GM23248 (cell line): ENCODE measurements at regions not wholly inside any gene's neighbourhood (a gene's known extent, or its start where the extent isn't known, plus 50 kb on each side); places are given as distances from the start of the nearest gene placed in this dataset.

Experiments
- DNase-seq: peaks from one replicate; pipeline ENCODE4 v3.0.0-alpha.2; 2015
- H2AFZ ChIP-seq: fragments of 200-600 bp; sonication (generic); 2 replicates; pipeline ENCODE4 v1.6.1; 2016; ENCODE audit warnings: antibody characterized with exemption
- H3F3A ChIP-seq: fragments of 200-600 bp; sonication (generic); 2 replicates; pipeline ENCODE4 v1.6.1; 2016; ENCODE audit warnings: mild to moderate bottlenecking, antibody characterized with exemption, mixed run types; ENCODE audit not compliant: insufficient read depth
- H3K27ac ChIP-seq: fragments of 200-600 bp; sonication (generic); 2 replicates; pipeline ENCODE4 v1.5.1; 2016; ENCODE audit warnings: mild to moderate bottlenecking
- H3K27me3 ChIP-seq: fragments of 200-600 bp; sonication (generic); replicated peaks from 2 replicates; pipeline ENCODE4 v1.6.1; 2016; ENCODE audit warnings: mild to moderate bottlenecking; ENCODE audit not compliant: insufficient read depth
- H3K36me3 ChIP-seq: fragments of 200-600 bp; sonication (generic); 2 replicates; pipeline ENCODE4 v1.6.1; 2016; ENCODE audit warnings: low read depth, mild to moderate bottlenecking
- H3K4me1 ChIP-seq: fragments of 200-600 bp; sonication (generic); 2 replicates; pipeline ENCODE4 v1.6.1; 2016; ENCODE audit warnings: mild to moderate bottlenecking; ENCODE audit not compliant: insufficient read depth
- H3K4me2 ChIP-seq: fragments of 200-600 bp; sonication (generic); one replicate; pipeline ENCODE4 v1.6.1; 2016; ENCODE audit warnings: mild to moderate bottlenecking; ENCODE audit not compliant: unreplicated experiment
- H3K4me3 ChIP-seq: fragments of 200-600 bp; sonication (generic); 2 replicates; pipeline ENCODE4 v1.5.1; 2016; ENCODE audit warnings: mild to moderate bottlenecking
- H3K79me2 ChIP-seq: fragments of 200-600 bp; sonication (generic); 2 replicates; pipeline ENCODE4 v1.6.1; 2016; ENCODE audit warnings: mild to moderate bottlenecking; ENCODE audit not compliant: insufficient read depth
- H3K9ac ChIP-seq: fragments of 200-600 bp; sonication (generic); 2 replicates; pipeline ENCODE4 v1.6.1; 2016; ENCODE audit warnings: mild to moderate bottlenecking
- H3K9me2 ChIP-seq: fragments of 200-600 bp; sonication (generic); 2 replicates; pipeline ENCODE4 v1.6.1; 2016; ENCODE audit warnings: mixed run types, mild to moderate bottlenecking, moderate library complexity; ENCODE audit not compliant: insufficient read depth
- H3K9me3 ChIP-seq: fragments of 200-600 bp; sonication (generic); one replicate; pipeline ENCODE4 v1.6.1; 2017; ENCODE audit warnings: low read depth
- H4K20me1 ChIP-seq: fragments of 200-600 bp; sonication (generic); 2 replicates; pipeline ENCODE4 v1.6.0; 2016; ENCODE audit not compliant: insufficient read depth
- EZH2 ChIP-seq: fragments of 200-600 bp; sonication (generic); IDR thresholded peaks from 2 replicates; pipeline ENCODE4 v1.6.1; 2018; ENCODE audit warnings: antibody characterized with exemption, mild to moderate bottlenecking; ENCODE audit not compliant: insufficient read depth, poor library complexity, severe bottlenecking
- EZH2phosphoT487 ChIP-seq: fragments of 200-600 bp; sonication (generic); IDR thresholded peaks from 2 replicates; pipeline ENCODE4 v1.6.1; 2018; ENCODE audit warnings: antibody characterized with exemption, moderate library complexity, mild to moderate bottlenecking, low read depth; ENCODE audit not compliant: insufficient read depth
- WGBS, 2 experiments: methylation state at CpG; one replicate each; pipeline ENCODE4 v1.1.6; 2015 to 2017; ENCODE audit warnings: low lambda C conversion rate in 2 of 2, low coverage in 1 of 2; ENCODE audit errors: missing lambda C conversion rate in 2 of 2; 5-methylcytosine and 5-hydroxymethylcytosine counted together
- in situ Hi-C: fragments of 300-500 bp; cut with MboI; formaldehyde crosslinking; loops from 2 replicates; pipeline ENCODE4 v1.15.0; 2020

DNA sequence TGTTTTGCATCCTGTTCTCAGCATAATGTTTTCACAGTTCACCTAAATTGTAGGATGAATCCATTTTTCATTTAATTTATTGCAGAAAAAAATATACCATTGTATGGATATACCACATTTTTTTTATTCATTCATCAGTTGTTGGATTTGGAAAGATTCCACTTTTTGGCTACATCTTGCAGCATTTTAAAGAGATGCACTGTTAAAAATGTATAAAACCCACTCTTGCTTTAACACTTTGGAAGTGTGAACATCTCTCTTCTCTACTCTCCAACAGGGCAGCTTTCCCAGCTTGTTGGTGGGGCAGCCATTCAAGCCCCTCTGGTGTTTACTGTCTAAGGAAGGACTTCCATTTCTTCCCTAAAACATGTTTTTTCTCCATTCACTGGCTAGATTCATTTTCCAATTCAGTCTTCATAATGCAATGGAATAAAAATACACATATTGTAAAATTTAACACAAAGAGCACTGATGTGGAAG is 104.4 kb upstream of the CBLN2 start:
- H3K4me1 ChIP-seq: no peaks in the 10 kb centered on the region
- no peaks in the 10 kb centered on the region for H3K9me2 ChIP-seq
- no peaks in the 10 kb centered on the region for H4K20me1 ChIP-seq
- no peak for DNase-seq
- H3K27me3 ChIP-seq: no peaks in the 10 kb centered on the region
- no peak overlapping the region for H3K27ac ChIP-seq
- H3K36me3 ChIP-seq: no peaks in the 10 kb centered on the region
- H3K4me3 ChIP-seq: no peak overlapping the region
- H3K9ac ChIP-seq: no peak overlapping the region
- no peaks in the 10 kb centered on the region for H3K79me2 ChIP-seq
- H3K9me3 ChIP-seq: no peaks in the 10 kb centered on the region
- TF ChIP-seq EZH2phosphoT487 (no peak), EZH2 (no peak)
- in situ Hi-C loops: no loop called here
- no peak overlapping the region for H3K4me2 ChIP-seq
- no peaks in the 10 kb centered on the region for H3F3A ChIP-seq
- no peak overlapping the region for H2AFZ ChIP-seq

DNA sequence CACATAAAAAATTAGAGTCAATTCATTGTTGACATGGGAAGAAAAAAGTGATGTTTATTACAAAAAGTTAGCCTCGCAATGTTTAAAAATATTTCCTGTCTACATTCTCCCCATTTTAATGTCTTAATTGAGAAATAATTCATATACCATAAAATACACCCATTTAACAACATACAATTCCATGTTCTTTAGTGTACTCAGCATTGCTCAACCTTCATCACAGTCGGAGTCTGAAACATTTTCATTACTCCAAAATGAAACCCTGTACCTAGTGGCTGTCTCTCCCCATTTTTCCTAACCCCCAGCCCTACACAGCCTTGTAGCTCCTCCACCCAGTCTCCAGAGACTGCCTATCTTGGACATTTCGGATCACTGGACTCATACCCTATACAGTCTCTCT is 103.9 kb upstream of the CBLN2 start:
- no peak overlapping the region for H3K9ac ChIP-seq
- H2AFZ ChIP-seq: no peak overlapping the region
- H3K9me3 ChIP-seq: no peaks in the 10 kb centered on the region
- H3K4me3 ChIP-seq: no peak overlapping the region
- no peaks in the 10 kb centered on the region for H4K20me1 ChIP-seq
- no peaks in the 10 kb centered on the region for H3K27me3 ChIP-seq
- H3K27ac ChIP-seq: no peak overlapping the region
- DNase-seq: no peak
- H3K4me1 ChIP-seq: no peaks in the 10 kb centered on the region
- no peak overlapping the region for H3K4me2 ChIP-seq
- TF ChIP-seq EZH2 (no peak), EZH2phosphoT487 (no peak)
- H3F3A ChIP-seq: no peaks in the 10 kb centered on the region
- H3K36me3 ChIP-seq: no peaks in the 10 kb centered on the region
- in situ Hi-C loops: no loop called here
- H3K79me2 ChIP-seq: no peaks in the 10 kb centered on the region
- no peaks in the 10 kb centered on the region for H3K9me2 ChIP-seq
- 25 to 27% methylated on average over 3 of the region's 3 CpGs for WGBS, 2 experiments

DNA sequence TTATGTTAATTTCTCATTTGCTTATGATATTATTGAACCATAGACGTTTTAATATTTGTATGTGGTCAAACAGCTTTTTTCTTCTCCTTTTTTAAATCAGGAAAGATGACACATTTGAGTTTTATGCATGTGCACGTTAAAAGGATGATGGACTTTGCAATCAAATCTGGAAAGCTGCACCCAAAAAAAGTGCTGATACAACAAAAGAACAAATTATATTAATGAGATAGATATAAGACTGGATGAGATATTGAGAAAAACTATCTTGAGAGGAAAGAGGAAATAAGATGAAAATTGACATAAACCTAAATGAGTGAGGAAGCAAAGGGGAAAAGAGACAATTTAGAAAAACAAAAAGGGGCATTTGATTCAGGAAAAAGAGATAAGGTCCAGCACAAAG is 96.4 kb upstream of the CBLN2 start:
- in situ Hi-C loops: no loop called here
- Histone ChIP-seq H3K9me2 (no peaks in the 10 kb centered on the region), H2AFZ (no peak overlapping the region), H3K4me2 (no peak overlapping the region), H3K27ac (no peak overlapping the region), H3K4me3 (no peak overlapping the region), H3K9ac (no peak overlapping the region), H3K27me3 (no peaks in the 10 kb centered on the region), H3K79me2 (no peaks in the 10 kb centered on the region), H3F3A (no peaks in the 10 kb centered on the region), H3K36me3 (no peaks in the 10 kb centered on the region), H4K20me1 (no peaks in the 10 kb centered on the region), H3K4me1 (no peaks in the 10 kb centered on the region), H3K9me3 (no peaks in the 10 kb centered on the region)
- no peak for DNase-seq
- WGBS, 2 experiments: 6 to 13% methylated on average over 2 of the region's 2 CpGs
- no peak for TF ChIP-seq EZH2
- no peak for TF ChIP-seq EZH2phosphoT487

DNA sequence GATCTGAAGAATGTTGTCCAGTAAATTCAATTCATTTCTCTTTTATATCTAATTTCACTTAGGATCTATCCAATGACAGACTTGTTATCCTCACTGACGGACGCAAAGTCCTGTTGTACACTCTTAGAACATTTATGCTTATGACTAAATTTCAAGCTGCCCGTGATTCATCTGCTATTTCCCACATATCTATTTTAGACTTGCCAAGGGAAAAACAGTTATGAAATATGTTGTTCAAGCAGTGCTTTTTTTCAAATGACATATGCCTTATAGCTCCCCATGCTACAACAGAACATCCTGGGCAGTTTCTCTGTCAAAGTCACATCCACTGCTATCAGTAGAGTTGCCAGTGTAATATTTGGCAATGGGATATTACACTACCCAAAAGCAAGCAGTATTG is 94.2 kb upstream of the CBLN2 start:
- TF ChIP-seq EZH2phosphoT487 (no peak), EZH2 (no peak)
- 36 to 41% methylated on average over 3 of the region's 3 CpGs for WGBS, 2 experiments
- DNase-seq: no peak
- in situ Hi-C loops: no loop called here
- H3K36me3 ChIP-seq: no peaks in the 10 kb centered on the region
- no peaks in the 10 kb centered on the region for H4K20me1 ChIP-seq
- H3K9ac ChIP-seq: no peak overlapping the region
- no peaks in the 10 kb centered on the region for H3K79me2 ChIP-seq
- H3K9me2 ChIP-seq: no peaks in the 10 kb centered on the region
- H3K27me3 ChIP-seq: no peaks in the 10 kb centered on the region
- H3K4me1 ChIP-seq: no peaks in the 10 kb centered on the region
- no peak overlapping the region for H3K4me2 ChIP-seq
- no peaks in the 10 kb centered on the region for H3K9me3 ChIP-seq
- no peak overlapping the region for H3K27ac ChIP-seq
- no peak overlapping the region for H2AFZ ChIP-seq
- H3K4me3 ChIP-seq: no peak overlapping the region
- H3F3A ChIP-seq: no peaks in the 10 kb centered on the region

- no peaks in the 10 kb centered on the region for H4K20me1 ChIP-seq
- no peak overlapping the region for H3K4me2 ChIP-seq
- no peaks in the 10 kb centered on the region for H3K9me2 ChIP-seq
- 53 to 60% methylated on average over 10 of the region's 10 CpGs for WGBS, 2 experiments
- H3K79me2 ChIP-seq: no peaks in the 10 kb centered on the region
- H2AFZ ChIP-seq: no peak overlapping the region
- no peak overlapping the region for H3K9ac ChIP-seq
- H3K4me3 ChIP-seq: no peak overlapping the region
- H3K27me3 ChIP-seq: no peaks in the 10 kb centered on the region
- no peak overlapping the region for H3K27ac ChIP-seq
- no peaks in the 10 kb centered on the region for H3K4me1 ChIP-seq
- no peak for TF ChIP-seq EZH2phosphoT487
- no peak for TF ChIP-seq EZH2
- DNase-seq: no peak
- in situ Hi-C loops: no loop called here
- H3F3A ChIP-seq: no peaks in the 10 kb centered on the region
- H3K36me3 ChIP-seq: no peaks in the 10 kb centered on the region
- no peaks in the 10 kb centered on the region for H3K9me3 ChIP-seq
Measured at GRCh38 chr18:72637721-72638120, 93.6 kb upstream of the CBLN2 start.
